Right ventricle myocardium superior (tissue), 1 donor: ENCODE measurements at regions not wholly inside any gene's neighbourhood (a gene's known extent, or its start where the extent isn't known, plus 50 kb on each side); places are given as distances from the start of the nearest gene placed in this dataset.

Source experiments
- ATAC-seq: fragments of 200-7000 bp; cut with Tn5 transposase; one replicate; pipeline ENCODE4 v1.9.1; 2020; ENCODE audit warnings: mild to moderate bottlenecking; ENCODE audit not compliant: poor library complexity
- DNase-seq: peaks from one replicate; pipeline ENCODE4 v3.0.0-alpha.2; 2020
- intact Hi-C: fragments of 100-400 bp; cut with DNase I; formaldehyde crosslinking; loops from one replicate; pipeline ENCODE4 v1.11.2; 2022
- donor health status: DM: no; HTN: yes; CAD: no; lungs with severe emphysema.

- no peak for ATAC-seq
- intact Hi-C loops: no loop called here
- no peak for DNase-seq
These were observed 119.8 kb upstream of the SLCO3A1 start for GRCh38 chr15:91733661-91734060.

DNA sequence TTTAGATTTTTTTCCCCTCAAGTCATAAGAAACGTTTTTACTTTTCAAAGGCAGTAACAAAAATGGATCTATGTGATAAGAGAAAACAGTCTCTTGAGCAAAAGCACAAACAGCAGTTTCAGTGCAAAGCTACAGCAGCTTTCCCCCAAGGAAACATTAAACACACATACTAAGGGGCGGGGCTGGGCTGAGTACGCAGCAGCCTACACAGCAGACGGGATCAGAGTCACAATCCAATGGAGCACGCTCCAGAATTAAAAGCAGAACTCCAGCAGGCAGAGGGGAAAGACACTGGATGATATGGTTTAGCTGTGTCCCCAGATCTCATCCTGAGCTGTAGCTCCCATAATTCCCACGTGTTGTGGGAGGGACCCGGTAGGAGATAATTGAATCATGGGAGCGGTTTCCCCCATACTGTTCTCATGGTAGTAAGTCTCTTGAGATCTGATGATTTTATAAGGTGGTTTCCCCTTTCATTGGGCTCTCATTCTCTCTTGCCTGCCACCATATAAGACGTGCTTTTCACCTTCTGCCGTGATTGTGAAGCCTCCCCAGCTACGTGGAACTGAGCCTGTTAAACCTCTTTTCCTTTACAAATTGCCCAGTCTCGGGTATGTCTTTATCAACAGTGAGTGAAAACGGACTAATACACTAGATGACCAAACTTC, 116.2 kb upstream of the SLCO3A1 start:
- no peak for ATAC-seq

DNA sequence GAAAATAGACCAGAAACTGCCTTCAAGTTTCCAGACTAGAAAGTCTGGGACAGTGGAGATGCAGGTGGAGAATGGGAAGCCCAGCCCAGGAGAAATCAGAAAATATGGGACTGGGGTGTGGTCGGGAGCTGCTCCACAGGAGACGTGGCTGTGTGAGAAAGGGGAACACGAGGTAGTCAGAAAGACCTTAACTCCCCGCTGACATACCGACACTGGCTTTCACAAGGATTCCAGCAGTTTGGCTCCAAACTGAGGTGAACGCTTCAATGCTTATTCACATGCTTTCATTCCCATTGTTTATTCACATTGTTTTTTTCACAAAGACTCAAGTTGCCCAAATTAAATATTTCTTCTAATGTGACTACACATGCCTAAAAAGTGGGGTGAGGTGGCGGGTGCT, 111.5 kb upstream of the SLCO3A1 start:
- intact Hi-C loops: no loop called here
- no peak for ATAC-seq
- no peak for DNase-seq

More for the DNA sequence above, 116.2 kb upstream of the SLCO3A1 start:
- intact Hi-C loops: no loop called here
- no peak for DNase-seq

GRCh38 chr15:91751611-91752010, 101.9 kb upstream of the SLCO3A1 start:
- ATAC-seq (no peak), DNase-seq (no peak)
- intact Hi-C loops: no loop called here

DNA sequence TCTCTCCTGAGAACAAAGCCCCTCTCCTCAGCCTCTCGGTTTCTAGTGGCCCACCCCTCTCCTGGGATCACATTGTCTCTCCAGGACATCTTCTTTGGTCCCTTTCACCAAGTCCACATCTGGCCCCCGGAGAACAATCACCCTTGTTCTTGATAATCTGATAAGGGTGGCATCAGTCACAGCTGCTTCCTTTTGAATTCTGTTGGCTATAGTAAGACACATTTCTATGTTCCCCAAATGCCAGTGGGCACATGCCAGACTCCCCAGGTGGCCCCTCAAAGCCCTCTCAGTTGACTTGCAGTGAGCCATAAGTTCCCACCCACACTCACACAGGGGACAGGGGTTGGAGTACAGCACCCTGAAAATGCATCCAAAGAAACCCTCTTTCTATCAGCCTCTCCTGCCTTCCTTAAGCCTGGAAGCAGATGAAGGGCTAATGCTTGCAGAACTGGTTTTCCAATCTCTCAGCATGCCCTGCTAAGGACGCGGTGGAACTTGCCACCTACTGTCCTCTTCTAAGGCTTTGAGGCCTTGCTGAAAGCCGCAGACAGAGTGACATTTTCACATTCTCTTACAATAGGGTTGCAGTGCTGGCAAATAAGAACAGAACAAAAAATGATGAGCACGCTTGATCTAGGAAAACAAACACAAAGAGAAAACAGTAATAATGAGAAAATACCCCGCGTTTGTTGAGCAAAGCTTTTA, 101.3 kb upstream of the SLCO3A1 start:
- no peak for ATAC-seq
- intact Hi-C loops: no loop called here
- DNase-seq: no peak

DNA sequence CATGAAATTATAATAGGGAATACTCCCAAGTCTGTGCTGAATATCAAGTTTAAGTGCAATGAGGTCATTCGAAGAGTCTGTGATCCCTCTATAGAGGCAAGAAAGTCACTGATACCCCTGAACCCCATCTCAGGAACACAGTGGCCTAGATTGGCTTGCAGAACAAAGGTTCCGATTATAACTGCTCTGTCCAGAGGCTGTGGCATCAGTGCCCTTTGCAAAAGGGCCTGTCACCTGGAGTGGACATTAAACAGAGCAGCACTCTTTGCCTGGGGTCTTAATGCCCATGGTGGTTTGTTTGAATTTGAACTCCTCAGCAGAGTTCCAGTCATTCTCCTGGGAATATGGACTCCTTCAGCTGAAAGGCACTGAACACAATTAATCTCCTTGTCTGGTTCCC, 93.9 kb upstream of the SLCO3A1 start:
- intact Hi-C loops: no loop called here
- DNase-seq (no peak), ATAC-seq (no peak)

DNA sequence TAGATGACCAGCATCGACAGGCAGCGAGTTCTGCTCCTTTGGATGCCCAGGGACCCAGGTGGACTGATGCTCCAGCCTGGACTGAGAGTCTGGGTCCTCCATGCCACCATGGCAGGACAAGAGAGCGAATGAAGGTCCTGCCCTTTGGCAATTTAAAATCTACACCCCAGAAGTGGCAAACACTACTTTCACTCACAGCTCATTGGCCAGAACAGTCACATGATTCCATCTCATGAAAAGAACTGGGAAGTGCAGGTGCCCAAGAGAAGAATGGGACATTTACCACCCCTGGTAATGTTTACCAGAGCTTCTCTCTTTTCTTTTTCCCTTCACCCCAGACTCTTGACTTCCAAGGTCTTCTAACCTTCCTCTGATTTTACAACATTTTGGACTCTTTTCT, 87.8 kb upstream of the SLCO3A1 start:
- DNase-seq (no peak), ATAC-seq (no peak)
- intact Hi-C loops: no loop called here

- ATAC-seq: no peak
- intact Hi-C loops: no loop called here
- no peak for DNase-seq
These were observed 84.0 kb upstream of the SLCO3A1 start for GRCh38 chr15:91769476-91769875.

DNA sequence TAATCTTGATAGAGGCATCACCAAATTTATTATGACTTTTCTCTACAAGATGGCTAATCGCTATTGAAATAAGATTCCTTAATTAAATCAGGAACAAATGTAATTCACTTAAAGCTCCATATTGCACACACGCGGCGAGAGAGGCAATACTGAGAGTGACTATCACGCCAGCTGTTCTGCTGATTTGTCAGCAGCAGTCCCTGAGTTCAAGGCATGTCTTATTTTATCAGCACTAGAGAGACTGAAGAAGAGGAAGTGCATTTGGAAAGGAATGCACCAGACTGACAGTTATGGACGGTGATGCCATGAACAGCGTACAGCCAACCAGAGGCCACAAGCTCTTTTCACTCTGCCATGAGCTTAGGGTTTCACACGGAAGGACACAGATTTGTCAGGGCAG, 83.6 kb upstream of the SLCO3A1 start:
- intact Hi-C loops: no loop called here
- ATAC-seq: no peak
- no peak for DNase-seq

GRCh38 chr15:91776104-91776503, 77.4 kb upstream of the SLCO3A1 start:
- intact Hi-C loops: no loop called here
- no peak for ATAC-seq
- no peak for DNase-seq

- intact Hi-C loops: no loop called here
- no peak for ATAC-seq
These were observed 73.5 kb upstream of the SLCO3A1 start for GRCh38 chr15:91779960-91780359.

DNA sequence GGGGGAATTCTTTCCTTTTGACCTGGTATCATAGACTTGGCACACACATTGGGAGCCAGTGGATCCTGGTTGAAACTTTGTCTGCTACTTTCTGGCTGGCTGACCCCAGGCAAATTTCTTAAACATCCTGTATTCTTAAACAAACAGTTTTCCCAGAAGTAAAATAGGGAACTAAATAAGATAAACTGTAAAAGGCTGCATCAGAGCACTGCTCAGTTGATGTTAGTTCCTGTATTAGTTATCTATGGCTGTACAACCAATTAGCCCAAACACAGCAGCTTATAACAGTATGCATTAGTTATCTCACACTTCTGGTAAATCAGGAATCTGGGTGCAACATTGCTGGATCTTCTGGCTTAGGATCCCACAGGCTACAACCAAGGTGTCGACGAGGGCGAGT, 73.1 kb upstream of the SLCO3A1 start:
- intact Hi-C loops: no loop called here
- ATAC-seq (no peak), DNase-seq (no peak)

More at GRCh38 chr15:91779960-91780359, 73.5 kb upstream of the SLCO3A1 start:
- DNase-seq: no peak

DNA sequence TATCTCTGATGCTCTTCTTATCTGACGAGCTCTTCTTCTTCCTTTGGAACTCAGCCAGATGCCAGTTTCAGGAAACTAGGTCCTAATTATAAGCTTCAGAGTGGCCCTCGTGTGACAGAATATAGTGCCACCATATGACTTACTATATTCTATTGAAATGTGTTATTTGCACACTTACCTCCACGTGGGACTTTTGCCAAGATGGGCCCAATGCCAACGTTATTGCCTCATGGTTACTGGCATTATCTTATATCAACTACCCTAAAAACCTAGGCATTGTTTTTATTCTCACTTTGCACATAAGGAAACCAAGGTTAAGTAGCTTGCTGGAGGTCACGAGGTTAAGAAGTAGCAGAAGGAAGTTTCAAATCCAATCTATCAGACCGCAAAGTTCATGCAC, 71.3 kb upstream of the SLCO3A1 start:
- intact Hi-C loops: no loop called here

GRCh38 chr15:91783008-91783407, 70.5 kb upstream of the SLCO3A1 start:
- DNase-seq: no peak
- peak; percentile 91 for ATAC-seq
- intact Hi-C loops: no loop called here

More for the DNA sequence above, 71.3 kb upstream of the SLCO3A1 start:
- no peak for DNase-seq
- no peak for ATAC-seq

GRCh38 chr15:91783451-91783850, 70.1 kb upstream of the SLCO3A1 start:
- peak; percentile 11 for ATAC-seq
- no peak for DNase-seq
- intact Hi-C loops: no loop called here

GRCh38 chr15:91784973-91785709, 68.4 kb upstream of the SLCO3A1 start:
- DNase-seq: no peak
- intact Hi-C loops: no loop called here
- ATAC-seq: no peak

- intact Hi-C loops: no loop called here
- ATAC-seq (no peak), DNase-seq (no peak)
These were observed 66.3 kb upstream of the SLCO3A1 start for GRCh38 chr15:91787198-91787597.

DNA sequence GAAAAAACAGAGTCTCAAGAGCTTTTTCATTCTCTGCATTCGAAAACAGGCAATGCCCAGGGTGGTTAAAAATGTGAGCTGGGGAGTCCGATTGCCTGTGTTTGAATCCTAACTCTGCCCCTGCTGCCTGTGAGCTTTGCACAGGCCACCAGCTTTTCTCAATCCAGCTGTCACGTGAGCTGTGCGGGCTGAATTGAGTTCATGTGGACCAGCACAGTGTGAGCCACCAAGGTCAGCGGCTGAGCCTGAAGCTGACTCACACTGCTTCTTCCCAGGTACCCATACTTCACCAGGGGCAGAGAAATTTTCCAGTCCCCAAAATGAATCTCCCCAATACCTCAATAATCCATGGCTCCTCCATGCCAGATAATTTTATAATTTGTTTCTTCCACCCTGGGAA, 64.4 kb upstream of the SLCO3A1 start:
- no peak for DNase-seq

GRCh38 chr15:91790836-91791235, 62.7 kb upstream of the SLCO3A1 start:
- ATAC-seq (no peak), DNase-seq (no peak)
- intact Hi-C loops: no loop called here

More for the DNA sequence above, 64.4 kb upstream of the SLCO3A1 start:
- intact Hi-C loops: no loop called here
- ATAC-seq: no peak

DNA sequence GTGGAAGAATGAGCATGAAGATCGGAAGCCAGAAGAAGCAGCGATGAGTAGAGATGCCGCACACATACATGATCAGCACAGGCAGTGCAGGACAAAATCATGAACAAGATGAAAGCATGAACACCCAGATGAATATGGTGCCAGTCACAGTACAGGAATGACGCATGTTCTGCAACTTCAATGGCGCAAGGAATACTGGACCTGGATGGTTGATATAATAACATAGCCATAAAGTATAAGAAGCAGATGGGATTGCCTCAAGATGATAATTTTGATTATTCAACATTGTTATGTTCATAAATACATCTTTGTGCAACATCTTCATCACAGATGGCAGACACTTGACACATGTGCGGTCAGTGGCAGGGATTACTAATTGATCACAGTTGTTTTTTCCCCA, 59.7 kb upstream of the SLCO3A1 start:
- ATAC-seq (no peak), DNase-seq (no peak)
- intact Hi-C loops: no loop called here
